ENCODE measurements at regions not wholly inside any gene's neighbourhood (a gene's known extent, or its start where the extent isn't known, plus 50 kb on each side); places are given as distances from the start of the nearest gene placed in this dataset.

- no peak overlapping the region for H3K27ac Mint-ChIP-seq
These were observed 81.4 kb upstream of the EEPD1 start for GRCh38 chr7:36071605-36072004.

More at GRCh38 chr7:36071605-36072004, 81.4 kb upstream of the EEPD1 start:
- no peak for TF ChIP-seq CTCF (conservative IDR thresholded peaks at IDR 0.05)
- DNase-seq = no peak
- H2AK5ac ChIP-seq (ENCODE audit: insufficient read length, low read length) = no peak overlapping the region
- H2AFZ ChIP-seq (ENCODE audit: low read length) = no peak overlapping the region
- H3K23me2 ChIP-seq (ENCODE audit: insufficient read length, low read depth, low read length, poor library complexity, severe bottlenecking) = no peaks in the 10 kb centered on the region
- H4K5ac ChIP-seq (ENCODE audit: insufficient read length, low read depth, low read length) = no peak overlapping the region
- H3K27me3 Mint-ChIP-seq (ENCODE audit: low read depth) = peaks cover 10% of the 10 kb centered on the region
- no peaks in the 10 kb centered on the region for H3K36me3 Mint-ChIP-seq (ENCODE audit: insufficient read depth in 1 of 3, low read depth in 3 of 3)
- H4K91ac ChIP-seq (ENCODE audit: insufficient read length, low read depth, low read length) = no peak overlapping the region
- H4K20me1 ChIP-seq (ENCODE audit: control insufficient read depth, insufficient read depth, insufficient read length) = no peaks in the 10 kb centered on the region
- no peak overlapping the region for H3K4me2 ChIP-seq (ENCODE audit: insufficient read depth, insufficient read length, low read length)
- no peak overlapping the region for H2BK15ac ChIP-seq (ENCODE audit: low read depth, low read length)
- no peak overlapping the region for H3T11ph ChIP-seq (ENCODE audit: low read length)
- H3K27me3 ChIP-seq (ENCODE audit: insufficient read depth, low read length) = no peaks in the 10 kb centered on the region
- H3K4me1 ChIP-seq (ENCODE audit: insufficient read depth, low read length) = no peaks in the 10 kb centered on the region
- H2BK5ac ChIP-seq (ENCODE audit: insufficient read length, low read length) = no peak overlapping the region
- no peak overlapping the region for H2BK20ac ChIP-seq (ENCODE audit: low read depth, low read length, poor library complexity, severe bottlenecking)
- no peak overlapping the region for H2BK120ac ChIP-seq (ENCODE audit: low read depth, low read length, poor library complexity, severe bottlenecking)
- H3K27ac ChIP-seq (ENCODE audit: insufficient read length, low read depth, low read length) = no peak overlapping the region
- no peak overlapping the region for H3K9ac ChIP-seq (ENCODE audit: extremely low read depth, insufficient read length, low read length)
- H3K9me3 ChIP-seq (ENCODE audit: control insufficient read depth, low read depth, low read length) = no peaks in the 10 kb centered on the region
- no peak overlapping the region for H3K18ac ChIP-seq (ENCODE audit: insufficient read length, low read depth, low read length)
- no peaks in the 10 kb centered on the region for H3K79me2 ChIP-seq (ENCODE audit: insufficient read depth, low read length)
- no peak overlapping the region for H3K4me3 Mint-ChIP-seq
- no peak overlapping the region for H4K8ac ChIP-seq (replicated peaks; ENCODE audit: insufficient read length, low read depth, low read length)
- no peak overlapping the region for H3K14ac ChIP-seq (ENCODE audit: insufficient read depth, low read length)
- WGBS (ENCODE audit: extremely low coverage, insufficient read length, low lambda C conversion rate) = no CpG with 5 or more reads among the region's 1 CpG
- no peaks in the 10 kb centered on the region; a peak in 1 of 5 replicates for H3K9me3 Mint-ChIP-seq
- H3K79me1 ChIP-seq (ENCODE audit: insufficient read depth, low read depth, low read length, poor library complexity, severe bottlenecking) = no peaks in the 10 kb centered on the region
- no peak overlapping the region for H3K56ac ChIP-seq (ENCODE audit: insufficient read length, low read depth, low read length)
- peaks cover 16 to 18% of the 10 kb centered on the region in 2 experiments for H3K4me1 Mint-ChIP-seq
- no peak overlapping the region for H3K4ac ChIP-seq (ENCODE audit: low read depth, low read length)
- no peak overlapping the region for H3K23ac ChIP-seq (ENCODE audit: insufficient read length, low read depth, low read length)
- no peak overlapping the region for H2BK12ac ChIP-seq (ENCODE audit: insufficient read length, low read depth, low read length)
